ENCODE measurements at regions not wholly inside any gene's neighbourhood (a gene's known extent, or its start where the extent isn't known, plus 50 kb on each side); places are given as distances from the start of the nearest gene placed in this dataset.

- no peak for DNase-seq
Measured at GRCh38 chr10:57785068-57785467, 482.6 kb downstream of the IPMK start.

- no peak for DNase-seq
Measured at GRCh38 chr10:57776688-57777432, 490.8 kb downstream of the IPMK start.

GRCh38 chr10:57775250-57775649 lies 492.4 kb downstream of the IPMK start:
- DNase-seq = no peak

GRCh38 chr10:57769298-57769697 lies 498.4 kb downstream of the IPMK start:
- no peak for DNase-seq

GRCh38 chr10:57759777-57760176 lies 507.9 kb downstream of the IPMK start:
- DNase-seq = no peak

- no peak for DNase-seq
Measured at GRCh38 chr10:57754803-57755202, 512.9 kb downstream of the IPMK start.

- no peak for DNase-seq
Measured at GRCh38 chr10:57743711-57744110, 524.0 kb downstream of the IPMK start.

GRCh38 chr10:57741751-57742150 lies 525.9 kb downstream of the IPMK start:
- DNase-seq = no peak

GRCh38 chr10:57723305-57723704 lies 544.4 kb downstream of the IPMK start:
- DNase-seq = no peak

- no peak for DNase-seq
Measured at GRCh38 chr10:57716884-57717283, 550.8 kb downstream of the IPMK start.

- no peak for DNase-seq
Measured at GRCh38 chr10:57715233-57715632, 552.5 kb downstream of the IPMK start.

- DNase-seq = no peak
Measured at GRCh38 chr10:57707300-57707658, 560.4 kb downstream of the IPMK start.

GRCh38 chr10:57706576-57707299 lies 561.0 kb downstream of the IPMK start:
- no peak for DNase-seq

GRCh38 chr10:57706016-57706415 lies 561.7 kb downstream of the IPMK start:
- no peak for DNase-seq

GRCh38 chr10:57699944-57700343 lies 567.8 kb downstream of the IPMK start:
- no peak for DNase-seq

GRCh38 chr10:57696641-57697040 lies 571.1 kb downstream of the IPMK start:
- peak; percentile 4 for DNase-seq

GRCh38 chr10:57694956-57695608 lies 572.6 kb downstream of the IPMK start:
- DNase-seq = no peak

- peak; percentile 4 for DNase-seq
Measured at GRCh38 chr10:57692255-57692980, 575.3 kb downstream of the IPMK start.

- DNase-seq = no peak
Measured at GRCh38 chr10:57689596-57690297, 577.9 kb downstream of the IPMK start.

- DNase-seq = no peak
Measured at GRCh38 chr10:57679916-57680315, 587.8 kb downstream of the IPMK start.

GRCh38 chr10:57675125-57675524 lies 592.6 kb downstream of the IPMK start:
- DNase-seq = no peak

- no peak for DNase-seq
Measured at GRCh38 chr10:57673446-57673960, 594.2 kb downstream of the IPMK start.
